ENCODE measurements at regions not wholly inside any gene's neighbourhood (a gene's known extent, or its start where the extent isn't known, plus 50 kb on each side); places are given as distances from the start of the nearest gene placed in this dataset.

DNA sequence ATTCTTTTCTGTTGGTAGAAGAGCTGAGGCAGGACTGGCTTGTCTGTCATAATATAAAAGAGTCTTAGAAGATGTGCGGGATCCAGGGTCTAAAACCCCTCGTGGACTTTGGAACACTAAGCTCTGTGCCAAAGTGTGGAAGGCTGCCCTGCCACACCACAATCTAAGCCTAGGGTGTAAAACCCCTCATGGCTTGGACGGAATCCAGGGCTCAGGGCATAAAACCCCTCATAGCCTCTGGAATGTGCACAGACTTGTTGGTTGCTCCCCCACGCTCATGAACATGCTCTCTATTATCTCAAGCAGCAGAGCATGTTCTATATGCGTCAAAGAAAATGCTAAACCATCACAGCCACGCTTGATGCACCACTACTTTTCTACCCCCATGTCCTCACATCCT is 483.6 kb downstream of the GABRG1 start:
- TF ChIP-seq EZH2 (IDR thresholded peaks at IDR 0.05; ENCODE audit: borderline replicate concordance, low read depth, low read length, severe bottlenecking) (no peak), CTCF (IDR thresholded peaks at IDR 0.05; ENCODE audit: extremely low read depth in 1 of 2, insufficient read depth in 1 of 2, low read depth in 1 of 2, low read length in 2 of 2) (no peak), POLR2AphosphoS5 (IDR thresholded peaks at IDR 0.05; ENCODE audit: insufficient read depth, low read depth, low read length) (no peak), POLR2A (IDR thresholded peaks at IDR 0.05; ENCODE audit: low read depth, low read length) (no peak), GATA2 (IDR thresholded peaks at IDR 0.05; ENCODE audit: insufficient read depth, insufficient read length, low read depth, low read length) (no peak), JUN (IDR thresholded peaks at IDR 0.05; ENCODE audit: borderline replicate concordance, insufficient read depth, insufficient read length, low read depth) (no peak), FOS (IDR thresholded peaks at IDR 0.05; ENCODE audit: borderline replicate concordance, insufficient read depth, low read length) (no peak)
- TF ChIP-seq, protein P1, sequence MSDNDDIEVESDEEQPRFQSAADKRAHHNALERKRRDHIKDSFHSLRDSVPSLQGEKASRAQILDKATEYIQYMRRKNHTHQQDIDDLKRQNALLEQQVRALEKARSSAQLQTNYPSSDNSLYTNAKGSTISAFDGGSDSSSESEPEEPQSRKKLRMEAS (IDR thresholded peaks at IDR 0.05; ENCODE audit: insufficient read depth, insufficient read length) = no peak

All from endothelial cell of umbilical vein (primary cell).